Fibroblast of lung (primary cell): ENCODE measurements at regions not wholly inside any gene's neighbourhood (a gene's known extent, or its start where the extent isn't known, plus 50 kb on each side); places are given as distances from the start of the nearest gene placed in this dataset.

Experiments used
- EZH2 ChIP-seq: IDR thresholded peaks from 2 replicates; pipeline ENCODE4 v1.5.1; 2012; ENCODE audit warnings: low read length, control low read depth, mild to moderate bottlenecking; ENCODE audit errors: missing control alignments
- TF ChIP-seq, protein P1 (sequence below), 2 donors: IDR thresholded peaks in 1 of 2; conservative IDR thresholded peaks in 1 of 2; 1 replicate in 1 of 2; 2 replicates in 1 of 2; pipeline ENCODE4 v1.5.1; 2011 to 2012; ENCODE audit warnings: low read length in 2 of 2, control low read depth in 1 of 2, inconsistent platforms in 1 of 2, low read depth in 1 of 2, mild to moderate bottlenecking in 1 of 2

DNA sequence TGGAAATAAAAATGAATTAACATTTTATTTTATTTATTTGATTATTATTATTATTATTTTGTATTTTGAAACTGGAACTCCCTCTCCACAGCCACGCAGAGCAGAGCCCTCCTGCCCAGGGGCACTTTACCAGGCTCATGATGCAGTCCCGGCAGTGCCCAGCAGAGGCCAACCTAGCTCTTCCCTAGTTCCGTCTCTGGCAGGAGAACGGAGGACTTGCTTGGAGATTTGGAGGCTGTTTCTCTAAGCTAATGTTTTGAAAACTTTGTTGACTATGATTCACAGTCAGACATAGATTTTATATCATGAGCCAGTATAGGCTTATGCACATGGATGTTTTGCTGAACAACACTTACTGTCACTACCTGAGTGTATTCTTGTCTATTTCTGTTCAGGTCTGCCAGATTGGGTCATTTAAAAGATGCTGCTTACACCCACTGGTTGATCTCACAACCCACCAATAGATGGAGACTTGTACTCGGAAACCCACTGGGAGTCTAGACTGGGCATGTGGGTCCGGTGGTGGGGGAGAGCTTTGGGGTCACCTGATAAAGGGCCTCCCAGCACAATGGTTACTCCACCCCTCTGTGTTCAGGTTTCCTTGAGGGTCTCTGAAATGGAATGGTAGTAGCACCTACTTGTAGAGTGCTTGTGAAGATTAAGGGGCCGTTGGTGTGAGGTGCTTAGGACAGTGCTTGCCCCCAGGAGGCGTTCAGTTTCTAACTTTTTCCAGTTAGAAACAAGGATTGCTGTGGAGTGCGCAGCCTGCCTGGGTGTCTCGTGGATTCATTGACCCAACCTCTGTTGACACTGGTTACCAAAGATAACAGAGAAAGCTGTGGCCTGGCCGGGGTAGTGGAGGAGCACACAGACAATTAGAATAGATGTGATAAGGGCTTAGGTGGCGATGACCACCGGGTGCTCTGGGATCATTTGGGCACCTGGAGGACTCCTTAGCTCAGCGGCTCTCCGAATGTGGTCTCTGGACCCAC is 177.3 kb downstream of the HAUS1 start:
- TF ChIP-seq, protein P1, sequence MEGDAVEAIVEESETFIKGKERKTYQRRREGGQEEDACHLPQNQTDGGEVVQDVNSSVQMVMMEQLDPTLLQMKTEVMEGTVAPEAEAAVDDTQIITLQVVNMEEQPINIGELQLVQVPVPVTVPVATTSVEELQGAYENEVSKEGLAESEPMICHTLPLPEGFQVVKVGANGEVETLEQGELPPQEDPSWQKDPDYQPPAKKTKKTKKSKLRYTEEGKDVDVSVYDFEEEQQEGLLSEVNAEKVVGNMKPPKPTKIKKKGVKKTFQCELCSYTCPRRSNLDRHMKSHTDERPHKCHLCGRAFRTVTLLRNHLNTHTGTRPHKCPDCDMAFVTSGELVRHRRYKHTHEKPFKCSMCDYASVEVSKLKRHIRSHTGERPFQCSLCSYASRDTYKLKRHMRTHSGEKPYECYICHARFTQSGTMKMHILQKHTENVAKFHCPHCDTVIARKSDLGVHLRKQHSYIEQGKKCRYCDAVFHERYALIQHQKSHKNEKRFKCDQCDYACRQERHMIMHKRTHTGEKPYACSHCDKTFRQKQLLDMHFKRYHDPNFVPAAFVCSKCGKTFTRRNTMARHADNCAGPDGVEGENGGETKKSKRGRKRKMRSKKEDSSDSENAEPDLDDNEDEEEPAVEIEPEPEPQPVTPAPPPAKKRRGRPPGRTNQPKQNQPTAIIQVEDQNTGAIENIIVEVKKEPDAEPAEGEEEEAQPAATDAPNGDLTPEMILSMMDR (conservative IDR thresholded peaks at IDR 0.05 in 1 of 2, IDR thresholded peaks at IDR 0.05 in 1 of 2; ENCODE audit: low read depth in 1 of 2, low read length in 2 of 2), result peak; percentile 84 to 94
- no peak for TF ChIP-seq EZH2
